Mesenteric fat pad (tissue), 1 donor: ENCODE measurements at regions not wholly inside any gene's neighbourhood (a gene's known extent, or its start where the extent isn't known, plus 50 kb on each side); places are given as distances from the start of the nearest gene placed in this dataset.
"Not testable (repeated sequence)": the region's sequence is repeated elsewhere in the genome, so short reads cannot be mapped to it uniquely, and the experiment has no call there.

Source experiments
- DNase-seq: peaks from one replicate; pipeline ENCODE4 v3.0.0-alpha.2; 2020; ENCODE audit warnings: low spot score
- donor health status: DM: yes; HTN: yes; CAD: no.

DNA sequence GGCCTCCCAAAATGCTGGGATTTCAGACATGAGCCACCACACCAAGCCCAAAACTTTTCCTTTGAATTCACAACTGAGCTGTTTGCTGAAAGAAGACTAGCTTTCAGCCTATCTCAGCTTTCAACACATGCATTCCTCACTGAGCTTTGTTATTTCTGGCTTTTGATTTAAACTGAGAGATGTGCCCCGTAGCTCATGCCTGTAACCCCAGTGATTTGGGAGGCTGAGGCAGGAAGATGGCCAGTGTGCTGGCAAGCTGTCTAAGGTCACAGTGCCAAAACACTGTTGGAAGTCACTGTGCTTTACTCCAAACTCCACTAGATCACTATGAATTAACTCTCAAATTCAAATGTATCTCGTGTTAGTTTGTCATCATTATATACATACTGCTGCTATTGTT is 779.5 kb downstream of the TRIML1 start:
- DNase-seq, result no peak

DNA sequence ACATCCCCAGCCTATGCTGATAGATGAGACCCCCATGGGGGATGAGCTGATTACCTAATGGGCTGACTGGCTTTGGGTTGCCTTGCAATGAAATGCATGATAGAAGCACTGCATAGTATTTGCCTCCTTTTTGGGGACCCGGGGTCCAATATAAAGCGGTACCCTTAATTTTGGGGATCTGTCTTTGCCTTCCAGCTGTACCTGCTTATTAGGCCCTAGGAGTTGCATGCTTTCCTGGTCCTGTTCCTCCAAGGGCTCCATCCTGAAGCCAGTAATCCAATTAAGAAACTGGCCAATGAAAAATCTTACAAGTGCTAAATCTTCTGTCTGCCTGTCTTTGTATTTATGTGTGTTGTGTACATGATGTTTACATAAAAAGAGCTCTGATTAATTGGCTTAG is 791.6 kb downstream of the TRIML1 start:
- DNase-seq, result no peak

DNA sequence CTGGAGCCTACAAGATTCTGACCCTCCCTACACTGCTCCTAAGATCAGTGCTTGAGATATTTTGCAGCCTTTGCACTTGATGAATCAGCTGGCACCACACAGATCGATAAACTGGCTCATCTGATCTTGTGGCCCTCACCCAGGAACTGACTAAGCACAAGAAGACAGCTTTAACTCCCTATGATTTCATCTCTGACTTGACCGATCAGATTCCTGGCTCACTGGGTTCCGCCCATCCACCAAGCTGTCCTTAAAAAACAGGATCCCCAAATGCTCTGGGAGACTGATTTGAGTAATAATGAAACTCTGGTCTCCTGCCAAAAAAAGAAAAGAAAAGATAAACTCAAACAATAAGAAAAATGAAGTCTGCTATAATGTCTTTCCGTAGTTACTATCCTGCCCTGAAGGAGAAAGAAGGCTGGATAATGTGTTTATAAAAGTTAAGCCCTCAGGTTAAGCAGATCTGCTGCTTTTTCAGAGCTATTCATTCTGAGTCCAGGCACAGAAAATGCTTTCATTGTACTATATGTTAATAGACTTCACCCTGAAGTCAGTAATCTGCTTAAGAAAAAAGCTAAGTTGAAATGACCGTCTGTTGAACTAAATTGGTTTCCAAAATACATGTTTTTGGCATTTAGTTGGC is 795.2 kb downstream of the TRIML1 start:
- DNase-seq, result no peak

DNA sequence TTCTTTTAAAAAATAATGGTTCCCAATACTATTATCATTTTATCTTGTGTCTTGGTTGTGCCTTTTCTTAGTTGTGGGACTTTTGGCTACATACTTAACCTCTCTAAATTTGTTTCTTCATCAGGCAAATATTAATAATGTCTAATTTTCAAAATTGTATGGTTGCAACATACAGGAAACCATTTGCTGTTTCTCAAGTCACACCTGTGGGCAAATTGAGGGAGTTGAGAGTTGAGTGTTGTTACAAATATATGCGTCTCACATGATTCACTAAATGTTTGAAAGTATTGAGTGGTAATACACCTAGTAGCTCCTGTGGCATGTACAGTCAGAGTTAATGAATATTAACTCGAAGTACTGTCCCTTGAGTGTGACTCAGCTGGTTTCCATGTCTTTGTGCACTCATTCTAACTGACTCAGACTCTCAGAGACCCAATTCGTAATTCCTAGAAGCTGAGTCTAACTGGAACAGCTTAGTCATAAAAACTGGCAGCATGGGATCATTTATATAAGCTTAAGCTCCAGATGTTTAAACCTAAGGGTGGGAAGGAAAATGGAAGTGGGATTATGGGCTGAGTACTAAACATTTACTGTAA is 802.4 kb downstream of the TRIML1 start:
- DNase-seq, result no peak

DNA sequence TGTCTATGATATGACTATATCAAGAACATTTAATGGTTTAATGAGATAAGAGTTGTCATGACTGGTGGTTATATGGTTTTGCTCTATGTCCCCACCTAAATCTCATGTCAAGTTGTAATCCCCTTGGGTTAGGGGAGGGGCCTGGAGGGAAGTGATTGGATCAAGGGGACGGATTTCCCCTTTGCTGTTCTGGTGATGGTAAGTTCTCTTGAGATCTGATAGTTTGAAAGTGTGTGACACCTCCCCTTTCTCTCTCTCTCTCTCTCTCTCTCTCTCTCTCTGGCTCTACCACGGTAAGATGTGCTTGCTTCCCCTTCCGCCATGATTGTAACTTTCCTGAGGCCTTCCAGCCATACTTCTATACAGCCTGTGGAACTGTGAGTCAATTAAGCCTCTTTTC is 803.4 kb downstream of the TRIML1 start:
- DNase-seq, result no peak

DNA sequence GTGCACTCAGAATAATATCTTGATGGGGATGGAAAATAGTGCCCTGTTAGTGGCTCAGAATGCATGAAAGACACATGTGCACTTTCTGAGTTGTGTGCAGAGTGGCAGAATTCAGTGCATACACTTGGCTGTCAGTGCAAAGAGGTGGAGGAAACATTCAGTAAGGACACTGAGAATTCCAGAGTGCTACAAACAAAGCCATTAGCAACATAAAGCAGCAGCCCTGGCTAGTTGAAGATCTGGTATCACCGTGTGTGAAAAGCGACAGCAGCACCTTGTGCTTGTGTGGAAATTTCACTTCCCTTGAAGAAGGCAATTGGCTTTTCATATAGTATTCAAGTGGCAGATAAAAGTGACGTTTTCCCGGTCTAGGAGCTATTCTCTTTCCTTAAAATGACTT is 810.4 kb downstream of the TRIML1 start:
- no peak for DNase-seq

DNA sequence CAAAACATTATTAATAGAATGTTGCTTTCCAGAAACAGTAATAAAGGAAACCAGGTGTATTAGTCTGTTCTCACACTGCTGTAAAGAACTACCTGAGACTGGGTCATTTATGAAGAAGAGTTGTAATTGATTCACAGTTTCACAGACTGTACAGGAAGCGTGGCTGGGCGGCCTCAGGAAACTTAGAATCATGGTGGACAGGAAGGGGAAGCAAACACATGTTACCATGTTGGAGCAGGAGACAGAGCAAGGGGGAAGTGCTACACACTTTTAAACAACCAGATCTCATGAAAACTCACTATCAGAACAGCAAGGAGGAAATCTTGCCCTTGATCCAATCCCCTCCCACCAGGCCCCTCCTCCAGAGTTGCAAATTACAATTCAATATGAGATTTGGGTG is 815.8 kb downstream of the TRIML1 start:
- DNase-seq, result no peak

DNA sequence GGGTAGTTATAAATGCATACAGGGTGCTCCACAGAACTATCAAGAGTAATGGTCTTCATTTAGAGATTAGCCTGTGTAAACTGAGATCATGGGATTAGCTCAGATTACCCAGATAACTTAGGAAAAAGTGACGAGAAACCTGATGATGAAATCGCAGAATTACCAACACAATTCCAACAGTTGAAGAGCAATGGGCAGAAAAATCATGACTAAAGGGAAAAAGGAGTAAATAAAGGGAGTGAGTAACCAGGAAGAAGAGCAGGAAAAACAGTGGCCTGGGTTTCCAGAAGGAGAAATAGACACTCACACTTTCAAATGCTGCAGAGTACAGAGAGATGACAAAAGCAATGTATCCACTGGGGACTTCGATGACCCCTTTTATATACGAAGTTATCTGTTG is 817.3 kb downstream of the TRIML1 start:
- no peak for DNase-seq

DNA sequence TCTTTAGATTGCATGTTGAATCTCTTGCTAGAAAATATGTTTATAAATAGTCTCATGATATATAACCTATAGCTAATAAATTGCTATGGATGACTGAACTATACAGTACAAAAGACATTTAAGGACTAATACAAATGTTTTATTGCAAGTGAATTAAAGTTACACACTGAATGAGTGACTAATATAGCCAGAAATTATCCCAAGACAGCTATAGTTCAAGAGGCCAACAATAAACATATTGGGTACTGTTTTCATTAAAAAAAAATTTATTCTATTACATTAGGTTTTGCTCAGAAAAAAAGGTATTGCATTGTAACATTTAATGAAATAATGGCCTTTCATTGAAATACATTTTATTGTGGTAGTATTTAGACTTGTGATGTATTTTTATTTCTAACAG is 819.1 kb downstream of the TRIML1 start:
- DNase-seq, result no peak

DNA sequence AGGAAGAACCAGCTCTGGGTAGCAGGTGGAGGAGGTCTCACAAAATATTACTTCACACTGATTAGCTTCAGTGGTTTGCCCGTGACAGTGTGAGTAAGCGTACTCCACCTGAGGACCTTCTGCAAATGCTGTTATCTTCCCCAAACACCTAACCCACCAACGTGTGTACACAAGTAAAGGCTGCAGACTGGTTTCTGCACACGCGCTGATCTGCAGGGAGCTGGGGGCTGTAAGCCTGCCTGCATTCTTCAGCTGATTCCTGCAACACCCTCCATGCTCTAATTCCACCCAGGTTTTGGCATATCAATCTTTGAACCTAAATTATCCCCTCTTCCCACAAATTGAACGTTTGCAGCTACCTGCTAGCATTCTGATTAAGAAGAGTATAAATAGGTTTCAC is 820.2 kb downstream of the TRIML1 start:
- DNase-seq, result no peak

DNA sequence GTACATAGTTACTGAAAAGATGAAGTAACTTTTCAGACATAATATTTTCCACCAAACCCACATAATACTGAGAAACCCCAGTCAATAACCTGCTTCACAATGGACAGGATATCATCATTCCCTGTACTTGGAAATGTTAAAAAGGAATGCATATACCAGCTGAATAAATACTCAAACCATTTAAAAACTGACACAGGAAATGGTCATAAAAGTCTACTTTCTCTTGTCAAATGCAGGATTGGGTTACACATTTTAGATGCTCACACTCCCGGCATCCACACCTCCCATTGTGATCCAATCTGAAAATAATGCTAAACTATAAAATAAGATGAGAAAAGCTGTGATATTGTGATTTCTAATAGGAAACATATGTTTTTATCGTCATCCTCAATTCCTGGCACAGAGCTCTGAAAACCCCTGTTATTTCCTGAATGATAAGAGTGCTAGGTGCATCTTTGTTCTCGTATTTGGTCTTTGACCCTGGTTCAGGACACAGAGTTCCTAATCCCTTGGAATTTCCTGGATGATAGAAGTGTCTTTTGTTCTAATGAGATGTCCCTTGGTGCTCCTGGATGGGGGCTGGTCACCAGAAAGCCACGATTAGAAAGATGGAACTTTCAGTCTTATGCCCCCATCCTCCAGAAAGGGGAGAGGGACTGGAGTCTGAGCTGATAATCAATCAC is 821.3 kb downstream of the TRIML1 start:
- DNase-seq, result no peak

DNA sequence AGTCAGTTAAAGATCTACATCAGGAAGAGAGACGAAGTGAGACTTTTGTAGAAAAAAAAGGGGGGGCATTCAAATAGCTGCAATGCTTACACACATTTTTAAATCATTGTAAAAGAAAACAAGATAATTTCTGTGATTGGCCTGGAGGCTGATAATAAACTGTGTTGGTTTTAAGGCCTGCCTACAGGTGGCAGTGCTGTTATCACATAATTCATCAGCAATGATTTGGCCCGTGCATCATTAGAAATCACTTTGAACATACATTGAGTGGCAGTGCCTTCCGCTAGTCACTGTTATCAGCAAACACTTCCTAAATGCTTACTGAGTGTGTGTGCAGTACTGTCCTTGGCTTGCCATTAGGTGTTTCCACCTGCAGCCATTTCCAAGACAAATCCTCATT is 831.9 kb downstream of the TRIML1 start:
- no peak for DNase-seq

DNA sequence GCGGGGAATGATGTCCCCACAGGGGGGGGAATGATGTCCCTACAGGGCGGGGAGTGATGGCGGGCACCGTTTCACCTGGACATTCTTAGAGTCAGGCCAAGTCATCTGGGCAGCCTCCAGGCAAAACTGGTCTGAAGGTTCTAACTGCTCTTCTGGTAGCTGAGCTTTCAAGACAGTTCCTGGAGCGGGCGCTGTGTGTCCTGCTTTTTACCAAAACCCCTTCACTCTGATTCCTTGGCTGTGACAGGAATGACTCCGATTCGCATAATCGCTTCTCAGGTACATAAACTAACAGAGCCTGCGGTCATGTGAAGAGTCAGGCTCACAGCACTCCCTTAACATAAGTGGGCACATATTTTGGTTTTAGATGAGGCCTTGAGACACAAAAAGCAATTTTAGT is 836.0 kb downstream of the TRIML1 start:
- no peak for DNase-seq

DNA sequence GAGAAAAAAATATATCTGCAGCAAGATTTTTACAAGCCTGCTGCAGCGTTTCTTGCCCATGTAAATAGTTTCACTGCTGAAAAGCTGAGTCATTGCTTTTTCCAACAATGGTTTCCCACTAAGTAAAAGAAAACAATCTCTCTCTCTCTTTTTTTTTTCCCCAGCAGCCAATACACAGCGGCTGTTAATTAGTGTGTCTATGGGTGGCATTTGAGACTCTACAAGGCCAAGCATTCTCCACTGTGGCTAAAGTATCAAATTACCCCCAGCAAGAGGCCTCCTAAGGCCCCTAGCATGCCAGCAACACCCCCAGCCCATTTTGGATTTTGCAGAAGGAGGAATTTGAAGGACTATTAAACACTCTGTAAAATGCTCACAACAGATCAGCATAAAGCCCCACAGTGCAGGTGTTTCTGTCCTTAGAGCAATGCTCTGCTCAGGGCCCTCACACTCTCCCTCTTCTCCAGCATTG is 837.4 kb downstream of the TRIML1 start:
- DNase-seq, result no peak

DNA sequence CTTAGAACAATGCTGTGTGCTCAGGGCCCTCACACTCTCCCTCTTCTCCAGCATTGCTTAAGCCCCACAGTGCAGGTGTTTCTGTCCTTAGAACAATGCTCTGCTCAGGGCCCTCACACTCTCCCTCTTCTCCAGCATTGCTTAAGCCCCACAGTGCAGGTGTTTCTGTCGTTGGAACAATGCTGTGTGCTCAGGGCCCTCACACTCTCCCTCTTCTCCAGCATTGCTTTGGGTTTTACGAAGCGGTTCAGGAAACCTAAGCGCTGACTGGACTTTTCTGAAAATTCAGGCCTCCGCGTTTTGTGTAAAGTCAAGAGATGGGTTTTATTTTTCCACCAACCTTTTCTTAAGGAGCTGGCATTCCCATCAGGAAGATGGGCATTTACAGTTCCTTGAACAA is 838.0 kb downstream of the TRIML1 start:
- not testable (repeated sequence) for DNase-seq

DNA sequence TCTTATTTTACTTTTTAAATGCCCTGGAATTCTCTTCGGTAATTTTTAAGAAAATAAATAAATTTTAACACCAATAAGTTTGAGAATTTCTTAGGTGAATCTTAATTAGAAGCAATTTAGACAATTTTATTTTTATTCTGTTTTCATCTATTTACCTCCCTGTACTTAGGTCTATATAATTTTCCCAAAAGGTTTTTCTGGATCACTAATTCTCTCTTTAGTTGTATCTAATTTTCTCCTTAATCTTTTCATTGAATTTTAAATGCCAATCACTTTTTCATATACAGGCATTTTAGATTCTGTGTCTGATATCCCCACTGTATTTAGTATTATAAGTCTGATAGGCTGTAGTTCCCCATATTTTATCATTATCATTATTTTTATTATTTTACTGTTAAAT is 845.3 kb downstream of the TRIML1 start:
- DNase-seq, result no peak

DNA sequence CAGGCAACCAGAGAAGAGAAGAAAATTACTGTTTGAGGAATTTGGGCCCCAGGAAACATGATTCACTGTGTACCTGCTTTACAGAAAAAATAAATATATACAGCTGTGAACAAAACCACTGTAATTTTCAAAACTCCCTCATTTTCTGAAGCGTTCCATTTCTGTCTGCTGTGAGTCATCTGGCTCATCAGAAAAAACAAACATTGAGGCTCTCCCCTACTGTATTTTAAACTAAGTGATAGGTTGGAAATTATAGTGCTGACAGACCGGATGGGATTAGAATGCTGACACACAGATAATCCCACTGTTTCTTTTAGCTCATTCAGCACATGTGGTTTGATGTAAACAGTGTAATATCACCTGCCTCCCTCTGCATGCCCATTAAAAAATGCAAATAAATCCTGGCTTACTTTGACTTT is 847.0 kb downstream of the TRIML1 start:
- DNase-seq, result no peak

DNA sequence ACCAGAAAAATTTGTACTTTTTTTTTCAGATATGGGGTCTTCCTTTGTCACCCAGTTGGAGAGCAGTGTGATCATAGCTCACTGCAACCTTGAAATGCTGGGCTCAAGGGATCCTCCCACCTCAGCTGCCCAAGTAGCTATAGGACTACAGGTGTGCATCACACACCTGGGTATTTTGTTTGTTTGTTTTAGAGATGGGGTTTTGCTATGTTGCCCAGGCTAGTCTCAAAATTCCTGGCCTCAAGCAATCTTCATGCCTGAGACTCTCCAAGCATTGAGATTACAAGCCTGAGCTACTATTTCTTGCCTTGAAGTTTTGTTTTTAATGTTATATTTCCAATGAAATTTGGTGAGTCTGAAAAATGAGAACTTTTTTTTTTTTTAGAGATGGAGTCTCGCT is 847.8 kb downstream of the TRIML1 start:
- no peak for DNase-seq

DNA sequence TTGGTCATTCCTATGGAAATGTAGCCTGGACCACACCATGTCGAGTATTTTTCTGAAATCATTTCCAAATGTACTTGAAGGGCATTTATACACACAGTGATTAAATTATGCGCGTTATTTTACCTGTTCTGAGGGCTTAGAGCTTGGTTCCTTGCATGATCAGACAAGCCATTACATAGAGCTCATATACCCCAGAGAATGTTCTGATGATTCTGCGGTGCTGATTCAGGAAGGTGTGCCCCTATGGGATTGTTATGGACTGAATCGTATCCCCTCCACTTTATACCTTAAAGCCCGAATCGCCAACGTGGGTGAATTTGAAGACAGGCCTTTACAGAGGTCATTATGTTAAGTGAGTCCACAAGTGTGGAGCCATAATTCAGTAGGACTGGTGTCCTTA is 848.9 kb downstream of the TRIML1 start:
- DNase-seq, result no peak

DNA sequence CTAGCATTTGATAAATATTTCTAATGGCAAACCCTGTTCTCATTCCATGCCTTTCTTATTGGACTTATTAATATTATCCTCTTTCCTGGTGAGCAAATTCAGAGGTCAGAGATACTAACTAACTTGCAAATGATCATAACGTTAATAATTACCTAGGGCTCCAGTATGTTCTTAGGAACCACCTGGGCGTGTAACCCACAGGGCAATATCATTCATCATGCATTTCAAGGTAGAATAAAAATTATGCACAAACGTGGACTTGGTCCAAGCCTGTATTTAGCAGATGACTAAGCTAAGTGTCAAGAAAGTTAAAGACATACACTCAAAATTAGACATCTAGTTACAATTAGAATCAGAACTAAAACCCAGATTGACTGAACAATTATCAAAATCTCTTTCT is 850.1 kb downstream of the TRIML1 start:
- no peak for DNase-seq

DNA sequence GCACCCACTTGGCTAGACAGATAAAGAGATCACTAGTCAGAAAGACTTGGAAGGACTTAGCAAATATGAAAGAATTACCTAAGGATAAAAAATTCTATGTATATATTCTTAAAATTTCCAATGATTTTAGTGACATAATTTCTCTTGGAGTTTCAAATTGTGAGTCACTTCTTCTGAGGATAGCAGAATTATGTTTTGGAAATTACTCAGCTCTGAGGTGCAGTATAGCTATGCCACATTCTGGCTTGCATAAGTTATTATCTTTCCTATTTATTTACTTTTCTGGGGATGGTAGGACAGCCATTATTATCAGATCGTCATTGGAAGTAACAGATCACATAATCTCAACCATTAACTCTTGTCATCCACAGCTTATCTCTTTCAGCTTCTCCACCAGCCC is 853.5 kb downstream of the TRIML1 start:
- no peak for DNase-seq

DNA sequence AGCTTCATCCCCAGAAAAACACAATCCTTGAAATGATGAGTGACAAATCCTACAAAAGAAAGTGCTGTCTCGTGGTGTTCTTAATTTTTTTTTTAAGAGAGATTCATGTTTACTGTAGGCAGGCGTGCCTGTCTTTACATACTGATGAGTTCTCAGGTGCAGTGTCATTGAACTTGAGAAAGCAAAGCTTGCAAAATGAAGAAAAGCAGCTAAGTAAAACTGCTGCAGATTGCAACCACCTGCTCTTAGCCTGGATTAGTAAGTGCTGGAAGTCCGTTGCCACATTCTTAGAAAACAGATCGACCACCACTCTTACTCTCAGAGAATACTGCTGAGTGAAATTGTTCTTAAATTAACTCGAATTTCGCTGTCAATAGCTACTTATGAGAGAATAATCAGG is 854.6 kb downstream of the TRIML1 start:
- DNase-seq, result no peak
